GM21737 (cell line): ENCODE measurements at regions not wholly inside any gene's neighbourhood (a gene's known extent, or its start where the extent isn't known, plus 50 kb on each side); places are given as distances from the start of the nearest gene placed in this dataset.

ENCODE experiments used
- ATAC-seq: cut with Tn5 transposase; IDR thresholded peaks from one replicate; pipeline ENCODE4 v1.9.1; 2021; ENCODE audit warnings: mild to moderate bottlenecking, moderate library complexity; ENCODE audit not compliant: unreplicated experiment

- no peak for ATAC-seq
These were observed 321.6 kb upstream of the HS6ST1 start for GRCh38 chr2:128640166-128640844.

DNA sequence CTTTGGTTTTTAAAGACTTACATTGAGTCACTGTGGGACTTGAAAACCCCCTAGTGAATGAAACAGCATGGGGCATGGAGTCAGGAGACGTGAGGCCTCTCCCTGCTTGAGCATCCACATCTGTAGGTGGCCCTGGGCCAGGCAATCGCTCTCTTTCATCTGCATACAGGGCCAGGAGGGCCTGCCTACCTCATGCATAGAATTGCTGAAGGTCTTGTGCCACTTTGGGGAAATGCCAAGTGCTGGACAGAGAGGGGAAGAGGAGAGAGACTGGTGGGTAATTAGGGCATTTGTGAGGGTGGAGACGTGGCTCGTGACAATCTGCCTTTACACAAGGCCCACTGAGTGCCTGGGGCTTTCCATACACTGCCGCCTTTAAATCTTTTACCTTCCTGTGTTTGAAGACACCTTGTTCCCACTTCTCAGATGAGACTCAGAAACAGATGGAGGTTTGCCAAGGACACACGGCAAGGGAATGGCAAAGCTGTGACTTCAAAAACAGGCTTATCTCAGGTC is 322.2 kb upstream of the HS6ST1 start:
- no peak for ATAC-seq

DNA sequence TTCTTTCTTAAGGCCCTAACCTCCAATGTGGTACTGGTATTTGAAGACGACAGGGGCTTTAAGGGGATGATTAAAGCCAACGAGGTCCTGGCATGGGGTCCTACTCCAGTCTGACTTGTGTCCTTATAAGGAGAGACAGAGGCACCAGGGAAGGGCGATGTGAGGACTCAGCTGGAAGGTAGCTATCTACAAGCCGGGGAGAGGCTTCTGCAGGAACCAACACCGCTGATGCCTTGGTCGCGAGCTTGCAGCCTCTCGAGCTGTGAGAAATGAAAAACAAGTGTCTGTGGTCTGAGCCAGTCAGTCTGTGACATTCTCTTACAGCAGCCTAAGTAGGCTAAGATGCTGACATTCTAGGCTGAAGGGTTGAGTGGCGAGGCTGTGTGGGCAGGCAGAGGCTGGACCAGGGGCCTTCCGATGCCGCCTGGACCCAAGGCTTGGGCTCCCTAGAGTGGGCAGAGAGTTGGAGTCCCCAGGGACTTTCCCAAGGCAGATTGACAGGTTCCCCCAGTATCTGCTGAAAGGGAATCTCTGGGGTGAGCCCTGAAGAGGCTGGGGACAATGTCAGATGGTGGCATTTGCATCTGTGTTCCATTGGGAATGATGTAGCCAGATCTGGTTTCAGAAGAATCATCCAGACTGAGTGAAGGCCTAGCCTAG is 322.9 kb upstream of the HS6ST1 start:
- no peak for ATAC-seq

GRCh38 chr2:128642316-128642715 is 323.6 kb upstream of the HS6ST1 start:
- no peak for ATAC-seq

GRCh38 chr2:128642821-128643220 is 324.2 kb upstream of the HS6ST1 start:
- ATAC-seq, result no peak

DNA sequence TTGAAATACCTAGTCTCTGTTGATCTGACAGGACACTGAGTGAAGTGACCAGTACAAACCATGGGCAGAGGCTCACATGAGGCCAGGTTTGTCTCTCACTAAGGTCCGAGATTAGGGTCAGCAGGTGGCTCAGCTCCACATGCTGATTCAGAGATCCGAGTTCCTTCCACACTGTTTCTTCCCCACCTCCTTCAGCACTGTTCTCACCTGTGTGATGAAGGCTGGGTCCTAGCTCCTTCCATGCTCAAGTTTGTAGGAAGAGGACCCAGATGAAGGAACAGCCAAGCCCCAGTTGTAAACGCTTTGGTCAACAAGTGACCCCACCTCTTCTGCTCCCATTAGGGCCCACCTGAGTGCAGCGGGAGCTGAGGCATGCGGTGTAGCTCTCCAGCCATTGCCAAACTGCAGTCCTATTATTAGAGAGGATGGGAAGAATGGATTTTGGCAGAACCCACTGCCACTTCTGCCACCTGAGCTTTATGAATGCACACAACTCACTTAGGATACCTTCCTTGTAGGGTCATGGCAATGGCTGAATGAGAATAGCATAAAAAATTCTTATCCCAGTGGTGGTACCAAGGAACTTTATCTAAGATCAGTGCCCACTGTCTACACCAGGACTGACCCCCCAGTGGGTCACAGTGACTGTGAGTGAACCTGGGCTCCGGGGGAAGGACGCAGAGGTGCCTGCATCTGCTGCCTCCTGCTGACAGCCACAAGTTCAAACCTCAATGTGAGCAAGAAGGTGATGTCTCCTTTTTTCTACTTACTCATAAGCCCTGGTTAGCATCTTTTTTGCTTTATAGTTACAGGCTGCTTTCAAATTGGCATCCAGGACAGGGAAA is 324.8 kb upstream of the HS6ST1 start:
- ATAC-seq, result no peak

- no peak for ATAC-seq
These were observed 325.5 kb upstream of the HS6ST1 start for GRCh38 chr2:128644156-128644555.

- ATAC-seq, result no peak
These were observed 326.1 kb upstream of the HS6ST1 start for GRCh38 chr2:128644718-128645256.

GRCh38 chr2:128645631-128646030 is 327.0 kb upstream of the HS6ST1 start:
- no peak for ATAC-seq

GRCh38 chr2:128646091-128646490 is 327.4 kb upstream of the HS6ST1 start:
- ATAC-seq, result no peak

DNA sequence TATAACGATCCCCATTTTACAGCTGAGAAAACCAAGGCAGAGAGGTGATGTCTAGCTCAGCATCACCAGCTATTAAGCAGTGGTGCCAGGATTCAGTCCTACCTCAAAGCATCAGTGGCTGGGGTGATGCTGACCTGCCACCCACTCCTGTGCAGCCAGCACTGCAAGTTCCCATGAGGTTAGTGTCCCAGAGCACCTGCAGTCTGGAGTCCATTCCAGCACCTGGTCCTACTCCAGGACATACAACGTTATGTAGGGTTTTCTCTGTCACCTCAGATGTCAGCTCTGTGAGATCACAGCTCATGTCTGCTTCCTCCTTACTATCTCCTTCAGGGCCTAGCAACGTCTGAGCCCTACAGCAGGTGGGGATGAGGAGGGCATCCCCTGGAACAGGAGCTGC is 328.0 kb upstream of the HS6ST1 start:
- ATAC-seq, result no peak

DNA sequence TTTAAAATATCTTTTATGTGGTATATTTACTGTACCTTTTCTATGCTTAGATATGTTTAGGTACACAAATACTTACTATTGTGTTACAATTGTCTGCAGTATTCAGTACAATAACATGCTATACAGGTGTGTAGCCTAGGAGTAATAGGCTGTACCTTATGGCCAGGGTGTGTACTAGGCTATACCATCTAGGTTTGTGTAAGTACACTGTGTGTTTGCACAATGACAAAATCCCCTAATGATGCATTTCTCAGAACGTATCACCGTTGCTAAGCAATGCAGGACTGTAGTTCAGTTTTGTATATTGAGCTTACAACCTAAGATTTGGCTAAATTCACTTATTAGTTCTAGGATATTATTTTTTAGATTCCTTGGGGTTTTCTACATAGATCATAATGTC is 332.3 kb upstream of the HS6ST1 start:
- ATAC-seq, result no peak

GRCh38 chr2:128654408-128654807 is 335.7 kb upstream of the HS6ST1 start:
- ATAC-seq, result no peak

GRCh38 chr2:128660836-128661235 is 342.2 kb upstream of the HS6ST1 start:
- no peak for ATAC-seq

GRCh38 chr2:128661311-128661710 is 342.6 kb upstream of the HS6ST1 start:
- ATAC-seq, result no peak

DNA sequence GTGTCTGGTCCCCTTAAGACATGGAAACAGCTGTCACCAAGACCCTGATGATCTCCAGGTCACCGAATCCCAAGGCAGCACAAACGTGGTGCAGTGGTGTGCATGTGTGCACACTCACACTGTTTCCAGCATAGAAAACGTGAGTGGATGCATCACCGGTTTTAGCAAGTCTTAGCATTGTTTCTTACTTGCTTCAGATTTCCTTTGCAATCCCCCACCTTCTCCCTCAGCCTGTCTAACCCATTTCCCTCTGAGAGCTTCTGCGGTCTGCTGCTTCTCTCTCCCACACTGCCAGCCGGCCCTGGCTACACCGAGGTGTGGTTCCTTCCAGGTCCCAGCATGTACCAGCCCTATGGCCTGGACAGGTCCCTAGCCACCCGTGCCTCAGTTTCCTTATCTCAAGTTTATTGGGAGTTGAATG is 343.4 kb upstream of the HS6ST1 start:
- ATAC-seq, result no peak

GRCh38 chr2:128663371-128664050 is 344.8 kb upstream of the HS6ST1 start:
- ATAC-seq, result no peak

DNA sequence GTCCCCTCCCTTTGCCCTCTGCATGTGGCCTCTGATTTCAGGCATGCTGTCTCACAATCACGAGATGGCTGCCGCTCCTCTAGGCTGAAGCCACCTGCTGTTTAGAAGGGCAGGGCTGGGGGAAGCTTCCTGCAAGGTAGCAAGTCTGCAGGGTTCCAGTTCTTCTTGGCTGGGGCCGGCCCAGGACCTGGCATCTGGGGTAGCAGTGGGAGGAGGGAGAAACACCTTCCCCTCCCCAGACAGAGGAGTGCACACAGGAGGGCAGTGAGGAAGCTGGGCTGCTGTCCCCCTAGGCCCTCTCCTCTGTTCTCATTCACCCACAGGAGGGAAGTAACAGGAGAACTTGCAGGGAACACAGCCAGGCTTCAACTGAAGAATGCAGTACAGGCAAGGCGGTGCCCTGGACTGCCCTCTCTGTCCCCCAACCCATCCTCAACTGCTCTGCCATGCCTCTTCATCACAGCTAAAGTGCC is 345.9 kb upstream of the HS6ST1 start:
- no peak for ATAC-seq

DNA sequence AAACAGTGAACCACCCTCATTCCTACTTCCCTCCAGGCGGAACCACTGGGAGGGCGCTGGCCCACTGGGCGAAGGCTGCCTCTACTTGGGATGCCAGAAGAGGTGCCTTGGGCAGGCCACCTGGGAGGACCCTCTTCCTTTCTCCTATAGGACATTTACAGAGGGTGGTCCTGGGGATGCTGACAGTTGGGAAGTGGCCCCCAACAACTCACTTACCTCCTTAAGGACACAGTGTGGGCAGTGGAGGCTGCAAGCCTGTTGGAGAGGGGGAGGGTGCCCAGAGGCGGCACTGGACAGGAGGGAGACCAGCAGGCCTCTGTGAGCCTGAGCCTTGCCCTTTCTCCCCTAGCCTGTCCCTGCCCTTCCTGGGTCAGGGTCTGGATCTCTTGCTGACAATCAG is 346.4 kb upstream of the HS6ST1 start:
- no peak for ATAC-seq

DNA sequence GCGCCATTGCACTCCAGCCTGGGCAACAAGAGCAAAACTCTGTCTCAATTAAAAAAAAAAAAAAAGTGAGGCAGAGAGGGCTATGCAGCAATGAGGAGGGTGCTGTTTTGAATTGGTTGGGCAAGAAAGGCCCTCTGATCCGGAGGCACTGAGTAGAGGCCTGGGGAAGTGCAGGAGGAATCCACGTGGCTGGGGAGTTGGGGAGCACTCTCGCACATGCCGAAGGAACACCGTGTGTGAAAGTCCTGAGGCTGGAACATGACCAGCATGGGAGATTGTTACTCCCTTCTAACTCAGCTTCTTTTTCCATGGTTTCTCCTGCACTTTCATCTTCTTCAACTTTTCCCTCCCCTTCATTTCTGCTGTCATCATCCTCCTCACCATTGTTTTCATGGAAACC is 347.9 kb upstream of the HS6ST1 start:
- ATAC-seq, result no peak

DNA sequence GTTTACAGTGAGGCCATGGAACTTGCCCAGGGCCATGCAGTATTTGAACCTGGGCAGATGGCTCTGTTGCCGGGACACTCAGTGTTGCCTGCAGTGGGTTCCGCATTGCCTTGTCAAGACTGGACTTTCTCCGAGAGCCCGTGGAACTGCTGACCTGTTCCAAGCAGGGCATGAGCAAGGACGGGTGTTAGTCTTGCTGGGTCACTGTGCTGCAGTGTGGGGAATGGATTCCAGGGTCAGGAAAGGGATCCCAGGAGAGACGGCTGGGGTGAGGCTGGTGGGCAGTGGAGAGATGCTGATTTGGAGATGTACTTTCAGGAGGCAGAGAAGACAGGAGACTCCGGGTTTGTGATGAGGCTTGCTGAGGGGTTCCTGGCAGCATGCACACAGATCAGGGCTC is 348.7 kb upstream of the HS6ST1 start:
- ATAC-seq, result no peak
